Heart left ventricle (tissue), 13 donors: ENCODE measurements at regions not wholly inside any gene's neighbourhood (a gene's known extent, or its start where the extent isn't known, plus 50 kb on each side); places are given as distances from the start of the nearest gene placed in this dataset.

Source experiments
- POLR2A ChIP-seq, 2 donors: fragments of 450-650 bp; IDR thresholded peaks; one replicate each; pipeline ENCODE4 v1.6.1; 2017; ENCODE audit warnings: antibody characterized with exemption in 2 of 2, mild to moderate bottlenecking in 2 of 2, moderate library complexity in 2 of 2
- TF ChIP-seq, protein P1 (sequence below), 12 donors: fragments of 200-600 bp; sonication (generic) in 4 of 12; IDR thresholded peaks; one replicate each; pipeline versions ENCODE4 v1.5.0 to v1.8.0; 2018 to 2022; ENCODE audit warnings: antibody characterized with exemption in 12 of 12, mild to moderate bottlenecking in 5 of 12
- donor health status: ischemic (EF 13 %, LVEDD 7.1; RV severe dilation, severe dysfunction).
- donor health status: DM: no; HTN: yes; CAD: no.
- donor health status: DM: no; HTN: no; CAD: no.
- donor health status: ischemic (EF 25% LVEDD 6.9; RV normal size, moderate dysfunction).
- donor health status: ischemic (EF 25% LVEDD 5.7; RV mildly dilated, moderate dysfunction).
- donor health status: ischemic (EF 35%, LVEDD 5.7; RV mildly dilated, moderate dysfunction).
- donor health status: nonischemic (EF 11% LVEDD 7.7; RV severe dilation, severe dysfunction).
- donor health status: DM: yes; HTN: yes; CAD: no.
- donor health status: PGD.
- donor health status: ischemic (EF 29% LVEDD 5.4; RV normal size, mild dysfunction).
- donor health status: nonischemic (EF 23%, LVEDD 6.1; RV moderate dilation, normal function).

GRCh38 chr9:90070469-90070868 lies 465.7 kb downstream of the GADD45G start:
- TF ChIP-seq POLR2A (IDR thresholded peaks at IDR 0.05): no peak
- TF ChIP-seq, protein P1, sequence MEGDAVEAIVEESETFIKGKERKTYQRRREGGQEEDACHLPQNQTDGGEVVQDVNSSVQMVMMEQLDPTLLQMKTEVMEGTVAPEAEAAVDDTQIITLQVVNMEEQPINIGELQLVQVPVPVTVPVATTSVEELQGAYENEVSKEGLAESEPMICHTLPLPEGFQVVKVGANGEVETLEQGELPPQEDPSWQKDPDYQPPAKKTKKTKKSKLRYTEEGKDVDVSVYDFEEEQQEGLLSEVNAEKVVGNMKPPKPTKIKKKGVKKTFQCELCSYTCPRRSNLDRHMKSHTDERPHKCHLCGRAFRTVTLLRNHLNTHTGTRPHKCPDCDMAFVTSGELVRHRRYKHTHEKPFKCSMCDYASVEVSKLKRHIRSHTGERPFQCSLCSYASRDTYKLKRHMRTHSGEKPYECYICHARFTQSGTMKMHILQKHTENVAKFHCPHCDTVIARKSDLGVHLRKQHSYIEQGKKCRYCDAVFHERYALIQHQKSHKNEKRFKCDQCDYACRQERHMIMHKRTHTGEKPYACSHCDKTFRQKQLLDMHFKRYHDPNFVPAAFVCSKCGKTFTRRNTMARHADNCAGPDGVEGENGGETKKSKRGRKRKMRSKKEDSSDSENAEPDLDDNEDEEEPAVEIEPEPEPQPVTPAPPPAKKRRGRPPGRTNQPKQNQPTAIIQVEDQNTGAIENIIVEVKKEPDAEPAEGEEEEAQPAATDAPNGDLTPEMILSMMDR (IDR thresholded peaks at IDR 0.05): no peak
